ENCODE measurements at regions not wholly inside any gene's neighbourhood (a gene's known extent, or its start where the extent isn't known, plus 50 kb on each side); places are given as distances from the start of the nearest gene placed in this dataset.

GRCh38 chr7:131145770-131146169, 181.9 kb upstream of the MKLN1 start:
- TF ChIP-seq CTCF (optimal IDR thresholded peaks at IDR 0.05 in 1 of 3, IDR thresholded peaks at IDR 0.05 in 1 of 3, conservative IDR thresholded peaks at IDR 0.05 in 1 of 3; ENCODE audit: extremely low read depth in 1 of 3, insufficient read depth in 2 of 3, low read length in 3 of 3) (no peak), EZH2 (IDR thresholded peaks at IDR 0.05; ENCODE audit: low read length) (no peak)

Measured in keratinocyte (primary cell).